H9 (cell line): ENCODE measurements at regions not wholly inside any gene's neighbourhood (a gene's known extent, or its start where the extent isn't known, plus 50 kb on each side); places are given as distances from the start of the nearest gene placed in this dataset.
A peak's percentile ranks its signal among the peaks of the same experiment; 100 is the strongest.

Experiments used
- DNase-seq: peaks from one replicate; pipeline ENCODE4 v3.0.0-alpha.2; 2017
- H2AFZ ChIP-seq: one replicate; pipeline ENCODE4 v1.6.1; 2013; ENCODE audit warnings: mild to moderate bottlenecking, low read length, control low read depth, moderate library complexity
- H2AK5ac ChIP-seq: 2 replicates; pipeline ENCODE4 v1.6.1; 2013; ENCODE audit warnings: low read length, control low read depth, mixed read lengths; ENCODE audit not compliant: insufficient read length
- H2BK120ac ChIP-seq: one replicate; pipeline ENCODE4 v1.6.1; 2013; ENCODE audit warnings: low read depth, mild to moderate bottlenecking, low read length, control low read depth, inconsistent platforms; ENCODE audit not compliant: poor library complexity, severe bottlenecking
- H2BK12ac ChIP-seq: 2 replicates; pipeline ENCODE4 v1.6.1; 2013; ENCODE audit warnings: low read length, control low read depth, mixed read lengths, low read depth; ENCODE audit not compliant: insufficient read length
- H2BK15ac ChIP-seq: 2 replicates; pipeline ENCODE4 v1.6.1; 2013; ENCODE audit warnings: low read depth, low read length, control low read depth
- H2BK20ac ChIP-seq: one replicate; pipeline ENCODE4 v1.6.1; 2013; ENCODE audit warnings: low read depth, mild to moderate bottlenecking, low read length, control low read depth, inconsistent platforms; ENCODE audit not compliant: poor library complexity, severe bottlenecking
- H2BK5ac ChIP-seq: 2 replicates; pipeline ENCODE4 v1.6.1; 2013; ENCODE audit warnings: low read length, control low read depth, mixed read lengths; ENCODE audit not compliant: insufficient read length
- H3K14ac ChIP-seq: 2 replicates; pipeline ENCODE4 v1.6.1; 2013; ENCODE audit warnings: low read length, control low read depth; ENCODE audit not compliant: insufficient read depth
- H3K18ac ChIP-seq: 2 replicates; pipeline ENCODE4 v1.6.1; 2013; ENCODE audit warnings: low read depth, mild to moderate bottlenecking, mixed read lengths, low read length, control low read depth; ENCODE audit not compliant: insufficient read length
- H3K23ac ChIP-seq: 2 replicates; pipeline ENCODE4 v1.6.1; 2013; ENCODE audit warnings: low read length, control low read depth, mixed read lengths, low read depth; ENCODE audit not compliant: insufficient read length
- H3K23me2 ChIP-seq: 2 replicates; pipeline ENCODE4 v1.6.1; 2013; ENCODE audit warnings: low read depth, mild to moderate bottlenecking, mixed read lengths, low read length, control low read depth; ENCODE audit not compliant: insufficient read length, poor library complexity, severe bottlenecking
- H3K27ac ChIP-seq: 2 replicates; pipeline ENCODE4 v1.5.1; 2013; ENCODE audit warnings: low read length, control low read depth, mixed read lengths, low read depth; ENCODE audit not compliant: insufficient read length
- H3K27me3 ChIP-seq: 2 replicates; pipeline ENCODE4 v1.6.1; 2013; ENCODE audit warnings: low read length, control low read depth, inconsistent platforms; ENCODE audit not compliant: insufficient read depth
- H3K4ac ChIP-seq: 2 replicates; pipeline ENCODE4 v1.6.1; 2013; ENCODE audit warnings: low read depth, mild to moderate bottlenecking, control low read depth, inconsistent platforms, low read length, moderate library complexity
- H3K4me1 ChIP-seq: 2 replicates; pipeline ENCODE4 v1.6.1; 2013; ENCODE audit warnings: low read length, control low read depth, inconsistent platforms; ENCODE audit not compliant: insufficient read depth
- H3K4me2 ChIP-seq: 2 replicates; pipeline ENCODE4 v1.6.1; 2013; ENCODE audit warnings: low read length, control low read depth, mixed read lengths; ENCODE audit not compliant: insufficient read length, insufficient read depth
- H3K56ac ChIP-seq: 2 replicates; pipeline ENCODE4 v1.6.1; 2013; ENCODE audit warnings: low read depth, mild to moderate bottlenecking, mixed read lengths, low read length, control low read depth; ENCODE audit not compliant: insufficient read length
- H3K79me1 ChIP-seq: 2 replicates; pipeline ENCODE4 v1.6.1; 2013; ENCODE audit warnings: low read depth, mild to moderate bottlenecking, moderate library complexity, low read length, control low read depth, inconsistent platforms; ENCODE audit not compliant: insufficient read depth, poor library complexity, severe bottlenecking
- H3K79me2 ChIP-seq: 2 replicates; pipeline ENCODE4 v1.6.1; 2013; ENCODE audit warnings: low read length, control low read depth, inconsistent platforms; ENCODE audit not compliant: insufficient read depth
- H3K9ac ChIP-seq: 2 replicates; pipeline ENCODE4 v1.6.1; 2013; ENCODE audit warnings: low read length, control low read depth, mixed read lengths; ENCODE audit not compliant: insufficient read length; ENCODE audit errors: extremely low read depth
- H3K9me3 ChIP-seq: one replicate; pipeline ENCODE4 v1.6.1; 2013; ENCODE audit warnings: low read depth, low read length, inconsistent platforms; ENCODE audit not compliant: control insufficient read depth
- H3T11ph ChIP-seq: one replicate; pipeline ENCODE4 v1.6.1; 2013; ENCODE audit warnings: mild to moderate bottlenecking, low read length, control low read depth, inconsistent platforms
- H4K20me1 ChIP-seq: one replicate; pipeline ENCODE4 v1.6.1; 2013; ENCODE audit not compliant: control insufficient read depth, insufficient read length, insufficient read depth
- H4K5ac ChIP-seq: 2 replicates; pipeline ENCODE4 v1.6.1; 2013; ENCODE audit warnings: low read depth, mild to moderate bottlenecking, mixed read lengths, low read length, control low read depth; ENCODE audit not compliant: insufficient read length
- H4K8ac ChIP-seq: replicated peaks from 2 replicates; pipeline ENCODE4 v1.6.1; 2013; ENCODE audit warnings: low read length, control low read depth, mixed read lengths, low read depth; ENCODE audit not compliant: insufficient read length
- H4K91ac ChIP-seq: 2 replicates; pipeline ENCODE4 v1.6.1; 2013; ENCODE audit warnings: low read depth, mild to moderate bottlenecking, moderate library complexity, mixed read lengths, low read length, control low read depth; ENCODE audit not compliant: insufficient read length
- H3K27ac Mint-ChIP-seq, 3 experiments: 2 replicates in 2 of 3; 3 replicates in 1 of 3; pipeline ENCODE4 v1.8.0; 2020 to 2021; ENCODE audit warnings: mixed read lengths in 3 of 3, mild to moderate bottlenecking in 1 of 3, moderate library complexity in 1 of 3
- H3K27me3 Mint-ChIP-seq: 2 replicates; pipeline ENCODE4 v1.8.0; 2021; ENCODE audit warnings: low read depth, mild to moderate bottlenecking, moderate library complexity, mixed read lengths
- H3K36me3 Mint-ChIP-seq, 3 experiments: 2 replicates in 2 of 3; 3 replicates in 1 of 3; pipeline ENCODE4 v1.8.0; 2020 to 2021; ENCODE audit warnings: low read depth in 3 of 3, mixed read lengths in 3 of 3; ENCODE audit not compliant: insufficient read depth in 1 of 3
- H3K4me1 Mint-ChIP-seq, 2 experiments: 2 replicates each; pipeline ENCODE4 v1.8.0; 2020; ENCODE audit warnings: mixed read lengths in 2 of 2
- H3K4me3 Mint-ChIP-seq, 2 experiments: 2 replicates in 1 of 2; 3 replicates in 1 of 2; pipeline ENCODE4 v1.8.0; 2020 to 2021; ENCODE audit warnings: mild to moderate bottlenecking in 2 of 2, mixed read lengths in 2 of 2, moderate library complexity in 1 of 2
- H3K9me3 Mint-ChIP-seq, 2 experiments: 2 replicates in 1 of 2; 3 replicates in 1 of 2; pipeline ENCODE4 v1.8.0; 2020; ENCODE audit warnings: mild to moderate bottlenecking in 2 of 2, mixed read lengths in 2 of 2, moderate library complexity in 1 of 2
- CTCF ChIP-seq: fragments of 200-600 bp; sonication (generic); conservative IDR thresholded peaks from 3 replicates; pipeline ENCODE4 v1.8.0; 2021; ENCODE audit warnings: antibody characterized with exemption, mild to moderate bottlenecking
- WGBS: extraction: QIAGEN DNeasy Blood & Tissue Kit; methylation state at CpG from one replicate; pipeline ENCODE4 v1.1.7; 2013; ENCODE audit warnings: missing lambda C conversion rate, low lambda C conversion rate, mixed read lengths; ENCODE audit not compliant: insufficient read length; ENCODE audit errors: extremely low coverage; 5-methylcytosine and 5-hydroxymethylcytosine counted together

GRCh38 chr6:4405621-4406212, 270.3 kb upstream of the ECI2 start:
- no peaks in the 10 kb centered on the region for H3K79me1 ChIP-seq
- Mint-ChIP-seq H3K9me3 (peaks cover 21 to 27% of the 10 kb centered on the region in 2 experiments), H3K4me3 (no peak overlapping the region), H3K4me1 (peaks cover 42 to 52% of the 10 kb centered on the region in 2 experiments), H3K27me3 (peaks cover 10% of the 10 kb centered on the region; the same call in 1 of the 2 replicates), H3K36me3 (peaks cover 14 to 30% (median 16%) of the 10 kb centered on the region in 3 experiments), H3K27ac (no peak overlapping the region)
- no peak overlapping the region for H3K9ac ChIP-seq
- H3K18ac ChIP-seq: no peak overlapping the region
- H2AFZ ChIP-seq: no peak overlapping the region
- no peaks in the 10 kb centered on the region for H3K27me3 ChIP-seq
- H3K56ac ChIP-seq: no peak overlapping the region
- no peak overlapping the region for H3K14ac ChIP-seq
- 0 out of 3 replicates have a peak, but pooled peaks have one; percentile 11 for TF ChIP-seq CTCF
- no peak overlapping the region for H4K91ac ChIP-seq
- H4K8ac ChIP-seq: no peak overlapping the region
- H3K23me2 ChIP-seq: no peaks in the 10 kb centered on the region
- H3K4ac ChIP-seq: no peak overlapping the region
- no peak overlapping the region for H2BK12ac ChIP-seq
- DNase-seq: peak; percentile 55
- H3K4me1 ChIP-seq: no peaks in the 10 kb centered on the region
- H3K79me2 ChIP-seq: no peaks in the 10 kb centered on the region
- WGBS: no CpG with 5 or more reads among the region's 11 CpGs
- no peak overlapping the region for H3T11ph ChIP-seq
- no peak overlapping the region for H4K5ac ChIP-seq
- no peak overlapping the region for H3K23ac ChIP-seq
- no peak overlapping the region for H2BK120ac ChIP-seq
- no peak overlapping the region for H2BK15ac ChIP-seq
- H2BK5ac ChIP-seq: no peak overlapping the region
- no peaks in the 10 kb centered on the region for H4K20me1 ChIP-seq
- H3K27ac ChIP-seq: no peak overlapping the region
- no peak overlapping the region for H3K4me2 ChIP-seq
- H2AK5ac ChIP-seq: no peak overlapping the region
- H2BK20ac ChIP-seq: no peak overlapping the region
- H3K9me3 ChIP-seq: no peaks in the 10 kb centered on the region
